Nucleus accumbens (tissue), 56 donors: ENCODE measurements at regions not wholly inside any gene's neighbourhood (a gene's known extent, or its start where the extent isn't known, plus 50 kb on each side); places are given as distances from the start of the nearest gene placed in this dataset.

ENCODE experiments used
- DNase-seq, 56 donors: peaks; one replicate each; lab custom pipeline; 2025; lab: John Stamatoyannopoulos, UW

DNA sequence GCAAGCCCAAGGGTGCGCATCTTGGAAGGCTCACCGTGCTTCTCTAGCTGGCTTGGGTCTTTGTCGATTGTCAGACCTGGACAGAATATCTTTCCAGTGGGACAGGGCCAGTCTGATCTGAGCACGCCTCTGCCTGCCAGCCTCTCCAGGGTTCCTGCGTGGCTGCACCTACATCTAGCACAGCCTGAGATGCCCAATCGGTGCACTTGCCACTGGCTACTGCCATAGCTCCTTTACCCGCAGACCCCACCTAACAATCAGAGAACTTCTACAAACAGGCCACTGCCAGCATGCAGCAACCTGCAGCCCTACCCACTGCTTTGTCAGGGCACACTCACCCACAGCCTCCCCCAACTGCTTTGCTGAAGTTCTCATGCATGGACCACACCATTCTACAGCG lies 56.7 kb upstream of the PHACTR3 start:
- no peak for DNase-seq
